ENCODE measurements at regions not wholly inside any gene's neighbourhood (a gene's known extent, or its start where the extent isn't known, plus 50 kb on each side); places are given as distances from the start of the nearest gene placed in this dataset.

GRCh38 chr2:48249631-48250473 is 64.6 kb upstream of the FOXN2 start:
- in situ Hi-C loops (cut with HindIII; ENCODE audit: low pct_unique_long_range_greater_than_20kb, low sequenced_read_pairs) = no loop called here
- no peak for DNase-seq (ENCODE audit: low read depth, low spot score)

- in situ Hi-C loops (cut with HindIII; ENCODE audit: low pct_unique_long_range_greater_than_20kb, low sequenced_read_pairs) = no loop called here
- DNase-seq (ENCODE audit: low read depth, low spot score) = no peak
Observed at GRCh38 chr2:48250474-48250844, 64.0 kb upstream of the FOXN2 start.

GRCh38 chr2:48250943-48251342 is 63.5 kb upstream of the FOXN2 start:
- in situ Hi-C loops (cut with HindIII; ENCODE audit: low pct_unique_long_range_greater_than_20kb, low sequenced_read_pairs) = no loop called here
- DNase-seq (ENCODE audit: low read depth, low spot score) = no peak

- in situ Hi-C loops (cut with HindIII; ENCODE audit: low pct_unique_long_range_greater_than_20kb, low sequenced_read_pairs) = no loop called here
- no peak for DNase-seq (ENCODE audit: low read depth, low spot score)
Observed at GRCh38 chr2:48251437-48252148, 62.9 kb upstream of the FOXN2 start.

- in situ Hi-C loops (cut with HindIII; ENCODE audit: low pct_unique_long_range_greater_than_20kb, low sequenced_read_pairs) = no loop called here
Observed at GRCh38 chr2:48253301-48253700, 61.2 kb upstream of the FOXN2 start.

GRCh38 chr2:48254839-48255238 is 59.6 kb upstream of the FOXN2 start:
- in situ Hi-C loops (cut with HindIII; ENCODE audit: low pct_unique_long_range_greater_than_20kb, low sequenced_read_pairs) = no loop called here
- DNase-seq (ENCODE audit: low read depth, low spot score) = no peak

More at GRCh38 chr2:48253301-48253700, 61.2 kb upstream of the FOXN2 start:
- no peak for DNase-seq (ENCODE audit: low read depth, low spot score)

- in situ Hi-C loops (cut with HindIII; ENCODE audit: low pct_unique_long_range_greater_than_20kb, low sequenced_read_pairs) = no loop called here
Observed at GRCh38 chr2:48257456-48257855, 57.0 kb upstream of the FOXN2 start.

GRCh38 chr2:48258481-48259149 is 55.9 kb upstream of the FOXN2 start:
- in situ Hi-C loops (cut with HindIII; ENCODE audit: low pct_unique_long_range_greater_than_20kb, low sequenced_read_pairs) = no loop called here
- no peak for DNase-seq (ENCODE audit: low read depth, low spot score)

More at GRCh38 chr2:48257456-48257855, 57.0 kb upstream of the FOXN2 start:
- peak; percentile 10 for DNase-seq (ENCODE audit: low read depth, low spot score)

- no peak for DNase-seq (ENCODE audit: low read depth, low spot score)
- in situ Hi-C loops (cut with HindIII; ENCODE audit: low pct_unique_long_range_greater_than_20kb, low sequenced_read_pairs) = no loop called here
Observed at GRCh38 chr2:48259811-48260210, 54.7 kb upstream of the FOXN2 start.

- in situ Hi-C loops (cut with HindIII; ENCODE audit: low pct_unique_long_range_greater_than_20kb, low sequenced_read_pairs) = no loop called here
- no peak for DNase-seq (ENCODE audit: low read depth, low spot score)
Observed at GRCh38 chr2:48264627-48265026, 49.9 kb upstream of the FOXN2 start.
